GM21619 (cell line): ENCODE measurements at regions not wholly inside any gene's neighbourhood (a gene's known extent, or its start where the extent isn't known, plus 50 kb on each side); places are given as distances from the start of the nearest gene placed in this dataset.
A peak's percentile ranks its signal among the peaks of the same experiment; 100 is the strongest.
"Not testable (repeated sequence)": the region's sequence is repeated elsewhere in the genome, so short reads cannot be mapped to it uniquely, and the experiment has no call there.

ENCODE experiments used
- ATAC-seq: cut with Tn5 transposase; IDR thresholded peaks from one replicate; pipeline ENCODE4 v1.9.1; 2021; ENCODE audit not compliant: unreplicated experiment

- no peak for ATAC-seq
Measured at GRCh38 chr5:112533362-112533761, 114.3 kb upstream of the EPB41L4A start.

GRCh38 chr5:112534067-112534583 lies 115.0 kb upstream of the EPB41L4A start:
- ATAC-seq = no peak

- ATAC-seq = no peak
Measured at GRCh38 chr5:112534611-112535255, 115.7 kb upstream of the EPB41L4A start.

- no peak for ATAC-seq
Measured at GRCh38 chr5:112535356-112535755, 116.3 kb upstream of the EPB41L4A start.

- not testable (repeated sequence) for ATAC-seq
Measured at GRCh38 chr5:112544558-112544957, 125.5 kb upstream of the EPB41L4A start.

- no peak for ATAC-seq
Measured at GRCh38 chr5:112546946-112547592, 128.0 kb upstream of the EPB41L4A start.

GRCh38 chr5:112548246-112548881 lies 129.3 kb upstream of the EPB41L4A start:
- no peak for ATAC-seq

GRCh38 chr5:112549127-112549526 lies 130.1 kb upstream of the EPB41L4A start:
- ATAC-seq = peak; percentile 57

GRCh38 chr5:112549605-112550166 lies 130.6 kb upstream of the EPB41L4A start:
- ATAC-seq = peak; percentile 29

GRCh38 chr5:112551419-112552032 lies 132.4 kb upstream of the EPB41L4A start:
- no peak for ATAC-seq

- ATAC-seq = no peak
Measured at GRCh38 chr5:112552216-112552615, 133.1 kb upstream of the EPB41L4A start.

- no peak for ATAC-seq
Measured at GRCh38 chr5:112552791-112553190, 133.7 kb upstream of the EPB41L4A start.

- ATAC-seq = no peak
Measured at GRCh38 chr5:112554101-112554977, 135.3 kb upstream of the EPB41L4A start.

GRCh38 chr5:112555197-112555596 lies 136.1 kb upstream of the EPB41L4A start:
- no peak for ATAC-seq

- ATAC-seq = no peak
Measured at GRCh38 chr5:112555691-112556090, 136.6 kb upstream of the EPB41L4A start.

- ATAC-seq = not testable (repeated sequence)
Measured at GRCh38 chr5:112559501-112559900, 140.4 kb upstream of the EPB41L4A start.

- ATAC-seq = no peak
Measured at GRCh38 chr5:112560371-112560770, 141.3 kb upstream of the EPB41L4A start.

- ATAC-seq = no peak
Measured at GRCh38 chr5:112563169-112563826, 144.2 kb upstream of the EPB41L4A start.

GRCh38 chr5:112566251-112566650 lies 147.2 kb upstream of the EPB41L4A start:
- ATAC-seq = no peak

- ATAC-seq = no peak
Measured at GRCh38 chr5:112569596-112569995, 150.5 kb upstream of the EPB41L4A start.
